ENCODE measurements at regions not wholly inside any gene's neighbourhood (a gene's known extent, or its start where the extent isn't known, plus 50 kb on each side); places are given as distances from the start of the nearest gene placed in this dataset.
A peak's percentile ranks its signal among the peaks of the same experiment; 100 is the strongest.

DNA sequence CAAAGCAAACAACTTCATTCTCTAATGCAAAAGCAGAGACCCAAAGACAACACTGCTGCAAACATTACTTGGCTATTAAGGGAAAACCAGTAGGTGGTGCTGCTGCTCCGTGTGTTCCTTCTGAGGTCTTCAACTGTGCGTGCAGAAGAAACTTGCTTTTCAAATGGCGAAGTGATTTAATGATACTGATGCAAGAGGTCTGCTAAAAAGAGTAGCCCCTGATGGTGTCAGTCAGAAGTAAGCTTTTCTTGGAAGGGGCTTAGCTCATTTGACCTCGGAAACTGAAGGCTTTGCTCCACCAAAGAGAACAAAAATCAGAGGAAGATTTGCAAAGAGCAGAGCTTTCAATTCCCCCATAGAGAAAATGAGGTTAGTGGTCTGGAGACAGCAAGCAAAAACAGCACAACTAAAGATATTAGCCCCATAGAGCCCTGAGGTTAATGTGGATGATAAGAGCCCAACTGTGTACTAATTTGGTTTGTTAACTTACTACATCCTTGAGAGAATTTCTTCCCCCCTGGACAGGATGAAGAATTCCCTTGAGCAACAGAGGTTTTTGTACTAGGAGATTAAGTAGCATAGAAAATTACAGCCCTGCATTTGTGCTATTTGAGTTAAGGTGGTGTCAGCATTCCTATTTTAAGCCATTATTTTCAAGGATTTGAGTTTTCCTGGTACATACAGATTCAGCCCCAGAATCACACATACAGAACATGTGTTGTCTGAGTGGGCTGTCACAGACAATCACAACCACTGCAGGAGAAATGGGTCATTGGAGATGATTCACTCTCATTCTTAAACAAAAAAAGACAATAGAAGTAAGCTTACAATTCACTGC, 153.2 kb upstream of the C9orf72 start:
- no peaks in the 10 kb centered on the region for H3K4me1 ChIP-seq (ENCODE audit: low read length)
- H3K79me2 ChIP-seq (ENCODE audit: low read length), result no peaks in the 10 kb centered on the region
- no peaks in the 10 kb centered on the region for H3K27me3 ChIP-seq (replicated peaks; ENCODE audit: insufficient read depth, low read length)
- H3K9me2 ChIP-seq (replicated peaks; ENCODE audit: insufficient read depth, low read length), result no peaks in the 10 kb centered on the region
- DNase-seq, result peak; percentile 75
- H3F3A ChIP-seq (ENCODE audit: insufficient read depth, low read length), result no peaks in the 10 kb centered on the region
- H3K4me3 ChIP-seq (ENCODE audit: low read length), result peak overlapping the region; percentile 30; the same call in 1 of the 2 replicates
- no peak for TF ChIP-seq EZH2 (optimal IDR thresholded peaks at IDR 0.05; ENCODE audit: low read depth, low read length)
- TF ChIP-seq, protein P1, sequence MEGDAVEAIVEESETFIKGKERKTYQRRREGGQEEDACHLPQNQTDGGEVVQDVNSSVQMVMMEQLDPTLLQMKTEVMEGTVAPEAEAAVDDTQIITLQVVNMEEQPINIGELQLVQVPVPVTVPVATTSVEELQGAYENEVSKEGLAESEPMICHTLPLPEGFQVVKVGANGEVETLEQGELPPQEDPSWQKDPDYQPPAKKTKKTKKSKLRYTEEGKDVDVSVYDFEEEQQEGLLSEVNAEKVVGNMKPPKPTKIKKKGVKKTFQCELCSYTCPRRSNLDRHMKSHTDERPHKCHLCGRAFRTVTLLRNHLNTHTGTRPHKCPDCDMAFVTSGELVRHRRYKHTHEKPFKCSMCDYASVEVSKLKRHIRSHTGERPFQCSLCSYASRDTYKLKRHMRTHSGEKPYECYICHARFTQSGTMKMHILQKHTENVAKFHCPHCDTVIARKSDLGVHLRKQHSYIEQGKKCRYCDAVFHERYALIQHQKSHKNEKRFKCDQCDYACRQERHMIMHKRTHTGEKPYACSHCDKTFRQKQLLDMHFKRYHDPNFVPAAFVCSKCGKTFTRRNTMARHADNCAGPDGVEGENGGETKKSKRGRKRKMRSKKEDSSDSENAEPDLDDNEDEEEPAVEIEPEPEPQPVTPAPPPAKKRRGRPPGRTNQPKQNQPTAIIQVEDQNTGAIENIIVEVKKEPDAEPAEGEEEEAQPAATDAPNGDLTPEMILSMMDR (IDR thresholded peaks at IDR 0.05; ENCODE audit: low read length), result peak; percentile 86
- peak overlapping the region; percentile 58; the same call in 1 of the 2 replicates for H2AFZ ChIP-seq (ENCODE audit: low read length)
- peak overlapping the region; percentile 36; the same call in 1 of the 2 replicates for H3K4me2 ChIP-seq (ENCODE audit: low read depth, low read length)
- no peaks in the 10 kb centered on the region for H4K20me1 ChIP-seq (ENCODE audit: insufficient read depth, low read length)
- H3K9ac ChIP-seq (ENCODE audit: low read length), result no peak overlapping the region
- no peaks in the 10 kb centered on the region for H3K36me3 ChIP-seq (replicated peaks; ENCODE audit: insufficient read depth, low read length)
- H3K9me3 ChIP-seq (replicated peaks; ENCODE audit: insufficient read depth, low read length), result no peaks in the 10 kb centered on the region
- H3K27ac ChIP-seq (ENCODE audit: low read length), result no peak overlapping the region

DNA sequence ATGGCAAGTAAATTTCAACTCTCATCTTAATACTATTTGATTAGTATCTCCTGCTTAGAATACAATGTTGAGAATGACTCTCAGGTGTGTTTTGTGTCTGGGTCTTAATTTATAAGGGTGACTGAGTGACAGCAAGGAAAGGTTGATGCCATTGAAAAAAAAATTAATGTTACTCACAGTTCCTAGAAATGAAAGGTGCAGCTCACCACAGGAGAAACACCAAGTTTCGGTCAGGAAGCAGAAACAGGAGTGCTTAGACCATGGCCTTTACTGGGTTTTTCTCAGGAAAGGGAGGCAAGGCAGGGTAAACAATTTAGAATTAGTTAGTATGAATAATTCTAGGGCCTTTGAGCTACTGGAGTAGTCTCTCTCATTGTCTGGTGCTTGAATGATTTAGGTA, 159.2 kb upstream of the C9orf72 start:
- H3K79me2 ChIP-seq (ENCODE audit: low read length), result no peaks in the 10 kb centered on the region
- H3K9me2 ChIP-seq (replicated peaks; ENCODE audit: insufficient read depth, low read length), result no peaks in the 10 kb centered on the region
- no peak overlapping the region for H3K9ac ChIP-seq (ENCODE audit: low read length)
- H3K9me3 ChIP-seq (replicated peaks; ENCODE audit: insufficient read depth, low read length), result no peaks in the 10 kb centered on the region
- no peak overlapping the region for H3K4me3 ChIP-seq (ENCODE audit: low read length)
- no peaks in the 10 kb centered on the region for H3K36me3 ChIP-seq (replicated peaks; ENCODE audit: insufficient read depth, low read length)
- H3K27me3 ChIP-seq (replicated peaks; ENCODE audit: insufficient read depth, low read length), result no peaks in the 10 kb centered on the region
- H3K27ac ChIP-seq (ENCODE audit: low read length), result no peak overlapping the region
- DNase-seq, result no peak
- H3K4me2 ChIP-seq (ENCODE audit: low read depth, low read length), result no peak overlapping the region
- TF ChIP-seq EZH2phosphoT487 (IDR thresholded peaks at IDR 0.05; ENCODE audit: low read length), result no peak
- no peak for TF ChIP-seq EZH2 (optimal IDR thresholded peaks at IDR 0.05; ENCODE audit: low read depth, low read length)
- TF ChIP-seq, protein P1 (IDR thresholded peaks at IDR 0.05; ENCODE audit: low read length), result no peak
- no peaks in the 10 kb centered on the region for H3F3A ChIP-seq (ENCODE audit: insufficient read depth, low read length)
- H2AFZ ChIP-seq (ENCODE audit: low read length), result no peak overlapping the region
- no peaks in the 10 kb centered on the region for H4K20me1 ChIP-seq (ENCODE audit: insufficient read depth, low read length)
- peaks cover 13% of the 10 kb centered on the region; the same call in 1 of the 2 replicates for H3K4me1 ChIP-seq (ENCODE audit: low read length)

DNA sequence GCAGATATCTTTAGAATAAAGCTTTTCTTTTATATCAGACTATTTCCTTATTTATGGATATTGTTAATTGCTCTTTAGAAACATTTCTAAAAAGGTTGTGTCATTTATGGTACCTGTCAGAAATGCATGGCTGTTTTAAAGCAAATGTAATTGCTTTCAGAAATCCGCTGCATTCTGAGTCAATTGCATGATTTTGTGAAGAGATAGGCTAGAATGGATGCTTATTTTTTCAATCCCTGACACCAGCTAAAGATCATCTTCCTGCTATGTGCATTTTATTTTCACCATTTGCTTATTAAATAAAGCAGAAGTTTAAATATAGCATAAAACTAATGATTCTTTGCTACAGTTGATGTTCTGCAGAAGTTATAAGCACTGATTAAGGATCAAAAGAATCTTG, 170.2 kb upstream of the C9orf72 start:
- H3K27me3 ChIP-seq (replicated peaks; ENCODE audit: insufficient read depth, low read length), result no peaks in the 10 kb centered on the region
- H3K4me2 ChIP-seq (ENCODE audit: low read depth, low read length), result no peak overlapping the region
- TF ChIP-seq EZH2phosphoT487 (IDR thresholded peaks at IDR 0.05; ENCODE audit: low read length) (no peak), EZH2 (optimal IDR thresholded peaks at IDR 0.05; ENCODE audit: low read depth, low read length) (no peak)
- TF ChIP-seq, protein P1 (IDR thresholded peaks at IDR 0.05; ENCODE audit: low read length), result no peak
- H3K27ac ChIP-seq (ENCODE audit: low read length), result no peak overlapping the region
- DNase-seq, result no peak
- no peaks in the 10 kb centered on the region for H3K79me2 ChIP-seq (ENCODE audit: low read length)
- no peaks in the 10 kb centered on the region for H3F3A ChIP-seq (ENCODE audit: insufficient read depth, low read length)
- no peak overlapping the region for H3K9ac ChIP-seq (ENCODE audit: low read length)
- H3K36me3 ChIP-seq (replicated peaks; ENCODE audit: insufficient read depth, low read length), result no peaks in the 10 kb centered on the region
- no peaks in the 10 kb centered on the region for H3K9me3 ChIP-seq (replicated peaks; ENCODE audit: insufficient read depth, low read length)
- no peak overlapping the region for H2AFZ ChIP-seq (ENCODE audit: low read length)
- H3K4me1 ChIP-seq (ENCODE audit: low read length), result no peaks in the 10 kb centered on the region
- H3K9me2 ChIP-seq (replicated peaks; ENCODE audit: insufficient read depth, low read length), result no peaks in the 10 kb centered on the region
- no peaks in the 10 kb centered on the region for H4K20me1 ChIP-seq (ENCODE audit: insufficient read depth, low read length)
- H3K4me3 ChIP-seq (ENCODE audit: low read length), result no peak overlapping the region
